Neural cell (in vitro differentiated cells): ENCODE measurements at regions not wholly inside any gene's neighbourhood (a gene's known extent, or its start where the extent isn't known, plus 50 kb on each side); places are given as distances from the start of the nearest gene placed in this dataset.
"Not testable (repeated sequence)": the region's sequence is repeated elsewhere in the genome, so short reads cannot be mapped to it uniquely, and the experiment has no call there.

Source experiments
- H2AFZ ChIP-seq: fragments of 200-600, 300-800 bp; sonication (generic), shearing (Covaris generic); 2 replicates; pipeline ENCODE4 v1.6.0; 2014; ENCODE audit warnings: low read depth, mild to moderate bottlenecking, antibody characterized with exemption, low read length, moderate library complexity
- H3F3A ChIP-seq: fragments of 200-600 bp; shearing (Covaris generic); 2 replicates; pipeline ENCODE4 v1.6.1; 2016; ENCODE audit warnings: mild to moderate bottlenecking, moderate library complexity, mixed read lengths, antibody characterized with exemption, low read length; ENCODE audit not compliant: insufficient read depth, poor library complexity, severe bottlenecking
- H3K27ac ChIP-seq: fragments of 200-600, 300-800 bp; sonication (generic), shearing (Covaris generic); 2 replicates; pipeline ENCODE4 v1.5.1; 2014; ENCODE audit warnings: mild to moderate bottlenecking, low read length, moderate library complexity
- H3K27me3 ChIP-seq: fragments of 300-800, 200-600 bp; sonication (generic), shearing (Covaris generic); 2 replicates; pipeline ENCODE4 v1.6.0; 2014; ENCODE audit warnings: mild to moderate bottlenecking, low read depth, low read length, moderate library complexity; ENCODE audit not compliant: insufficient read depth
- H3K36me3 ChIP-seq: fragments of 300-800, 200-600 bp; sonication (generic), shearing (Covaris generic); 2 replicates; pipeline ENCODE4 v1.5.1; 2014; ENCODE audit warnings: mild to moderate bottlenecking, antibody characterized with exemption, low read length, moderate library complexity; ENCODE audit not compliant: insufficient read depth
- H3K4me2 ChIP-seq: fragments of 300-800, 200-600 bp; sonication (generic), shearing (Covaris generic); 2 replicates; pipeline ENCODE4 v1.6.0; 2014; ENCODE audit warnings: mild to moderate bottlenecking, low read length
- H3K4me3 ChIP-seq: fragments of 300-800, 200-600 bp; sonication (generic), shearing (Covaris generic); 2 replicates; pipeline ENCODE4 v1.5.1; 2014; ENCODE audit warnings: mild to moderate bottlenecking, low read length, moderate library complexity
- H3K79me2 ChIP-seq: fragments of 200-600 bp; shearing (Covaris generic); replicated peaks from 2 replicates; pipeline ENCODE4 v1.6.0; 2014; ENCODE audit warnings: mild to moderate bottlenecking, low read length, moderate library complexity; ENCODE audit not compliant: insufficient read depth
- H3K9ac ChIP-seq: fragments of 300-800, 200-600 bp; sonication (generic), shearing (Covaris generic); 2 replicates; pipeline ENCODE4 v1.6.1; 2016; ENCODE audit warnings: mild to moderate bottlenecking, low read length, mixed read lengths
- H3K9me2 ChIP-seq: fragments of 200-600 bp; shearing (Covaris generic); 2 replicates; pipeline ENCODE4 v1.6.1; 2016; ENCODE audit warnings: mild to moderate bottlenecking, low read length, mixed read lengths; ENCODE audit not compliant: insufficient read depth
- H3K9me3 ChIP-seq: fragments of 200-600, 300-800 bp; sonication (generic), shearing (Covaris generic); 2 replicates; pipeline ENCODE4 v1.6.1; 2016; ENCODE audit warnings: mild to moderate bottlenecking, mixed run types, low read length, moderate library complexity, mixed read lengths
- H4K20me1 ChIP-seq: fragments of 200-600 bp; shearing (Covaris generic); 2 replicates; pipeline ENCODE4 v1.6.1; 2016; ENCODE audit warnings: mild to moderate bottlenecking, mixed run types; ENCODE audit not compliant: insufficient read depth
- EP300 ChIP-seq: fragments of 450-650 bp; conservative IDR thresholded peaks from 2 replicates; pipeline ENCODE4 v1.6.1; 2014; ENCODE audit warnings: antibody characterized with exemption, mild to moderate bottlenecking, moderate library complexity; ENCODE audit not compliant: poor library complexity, severe bottlenecking
- EZH2 ChIP-seq: fragments of 200-600, 300-800 bp; shearing (Covaris generic), sonication (generic); IDR thresholded peaks from 2 replicates; pipeline ENCODE4 v1.6.1; 2014; ENCODE audit warnings: antibody characterized with exemption, low read length, borderline replicate concordance, mild to moderate bottlenecking; ENCODE audit not compliant: insufficient read depth, poor library complexity, severe bottlenecking
- MXI1 ChIP-seq: fragments of 450-650 bp; conservative IDR thresholded peaks from 2 replicates; pipeline ENCODE4 v1.6.1; 2014; ENCODE audit warnings: antibody characterized with exemption, mild to moderate bottlenecking; ENCODE audit not compliant: poor library complexity, severe bottlenecking
- POLR2AphosphoS5 ChIP-seq: IDR thresholded peaks from 2 replicates; pipeline ENCODE4 v1.6.1; 2012
- RAD21 ChIP-seq: fragments of 450-650 bp; conservative IDR thresholded peaks from 2 replicates; pipeline ENCODE4 v1.6.1; 2014; ENCODE audit warnings: antibody characterized with exemption, mild to moderate bottlenecking, moderate library complexity
- SMC3 ChIP-seq: fragments of 450-650 bp; conservative IDR thresholded peaks from 2 replicates; pipeline ENCODE4 v1.6.1; 2014; ENCODE audit warnings: antibody characterized with exemption, mild to moderate bottlenecking, moderate library complexity; ENCODE audit not compliant: poor library complexity
- TAF1 ChIP-seq: IDR thresholded peaks from 2 replicates; pipeline ENCODE4 v1.6.1; 2012; ENCODE audit warnings: low read depth
- TF ChIP-seq, protein P1 (sequence below): IDR thresholded peaks from 2 replicates; pipeline ENCODE4 v1.6.1; 2012; ENCODE audit warnings: borderline replicate concordance
- TF ChIP-seq, protein P2 (sequence below): fragments of 450-650 bp; IDR thresholded peaks from 2 replicates; pipeline ENCODE4 v1.5.1; 2014; ENCODE audit warnings: antibody characterized with exemption, mild to moderate bottlenecking, moderate library complexity; ENCODE audit not compliant: poor library complexity, severe bottlenecking

DNA sequence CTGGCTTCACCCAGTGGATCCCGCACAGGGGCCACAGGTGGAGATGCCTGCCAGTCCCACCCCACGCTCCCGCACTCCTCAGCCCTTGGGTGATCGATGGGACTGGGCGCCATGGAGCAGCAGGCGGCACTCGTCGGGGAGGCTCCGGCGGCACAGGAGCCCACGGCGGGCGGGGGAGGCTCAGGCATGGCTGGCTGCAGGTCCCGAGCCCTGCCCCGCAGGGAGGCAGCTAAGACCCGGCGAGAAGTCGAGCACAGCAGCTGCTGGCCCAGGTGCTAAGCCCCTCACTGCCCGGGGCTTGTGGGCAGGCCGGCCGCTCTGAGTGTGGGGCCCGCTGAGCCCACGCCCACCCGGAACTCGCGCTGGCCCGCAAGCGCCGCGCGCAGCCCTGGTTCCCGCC is 389.3 kb downstream of the ACTRT1 start:
- not testable (repeated sequence) for H3F3A ChIP-seq, H3K4me2 ChIP-seq, H3K9me3 ChIP-seq

DNA sequence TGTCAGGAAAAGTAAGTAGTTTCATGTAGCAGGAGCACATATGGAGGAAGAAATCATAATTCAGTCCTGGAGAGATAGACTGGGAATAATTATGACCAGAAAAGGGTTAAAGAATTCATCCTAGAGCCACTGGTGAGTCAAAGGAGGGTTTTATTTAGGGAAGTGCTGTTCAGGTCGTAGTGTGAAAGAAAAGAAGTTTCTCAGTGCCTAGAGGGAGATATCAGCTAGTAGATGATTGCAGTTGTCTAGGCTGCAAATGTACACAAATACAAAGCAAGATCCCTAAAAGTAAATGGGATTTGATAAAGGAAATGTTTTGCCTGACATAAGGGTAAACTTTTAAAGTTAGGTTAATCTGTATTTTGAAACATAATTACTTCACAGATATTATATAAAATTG is 403.2 kb downstream of the ACTRT1 start:
- Histone ChIP-seq H3K27me3 (no peaks in the 10 kb centered on the region), H3K9ac (no peak overlapping the region), H3K27ac (no peak overlapping the region), H3K4me3 (no peak overlapping the region), H3F3A (no peaks in the 10 kb centered on the region), H3K36me3 (no peaks in the 10 kb centered on the region), H3K9me2 (no peaks in the 10 kb centered on the region), H3K4me2 (no peak overlapping the region), H2AFZ (no peak overlapping the region), H4K20me1 (no peaks in the 10 kb centered on the region), H3K79me2 (no peaks in the 10 kb centered on the region), H3K9me3 (no peaks in the 10 kb centered on the region)
- no peak for TF ChIP-seq RAD21
- TF ChIP-seq MXI1 = no peak
- TF ChIP-seq EZH2 = no peak
- TF ChIP-seq, protein P1, sequence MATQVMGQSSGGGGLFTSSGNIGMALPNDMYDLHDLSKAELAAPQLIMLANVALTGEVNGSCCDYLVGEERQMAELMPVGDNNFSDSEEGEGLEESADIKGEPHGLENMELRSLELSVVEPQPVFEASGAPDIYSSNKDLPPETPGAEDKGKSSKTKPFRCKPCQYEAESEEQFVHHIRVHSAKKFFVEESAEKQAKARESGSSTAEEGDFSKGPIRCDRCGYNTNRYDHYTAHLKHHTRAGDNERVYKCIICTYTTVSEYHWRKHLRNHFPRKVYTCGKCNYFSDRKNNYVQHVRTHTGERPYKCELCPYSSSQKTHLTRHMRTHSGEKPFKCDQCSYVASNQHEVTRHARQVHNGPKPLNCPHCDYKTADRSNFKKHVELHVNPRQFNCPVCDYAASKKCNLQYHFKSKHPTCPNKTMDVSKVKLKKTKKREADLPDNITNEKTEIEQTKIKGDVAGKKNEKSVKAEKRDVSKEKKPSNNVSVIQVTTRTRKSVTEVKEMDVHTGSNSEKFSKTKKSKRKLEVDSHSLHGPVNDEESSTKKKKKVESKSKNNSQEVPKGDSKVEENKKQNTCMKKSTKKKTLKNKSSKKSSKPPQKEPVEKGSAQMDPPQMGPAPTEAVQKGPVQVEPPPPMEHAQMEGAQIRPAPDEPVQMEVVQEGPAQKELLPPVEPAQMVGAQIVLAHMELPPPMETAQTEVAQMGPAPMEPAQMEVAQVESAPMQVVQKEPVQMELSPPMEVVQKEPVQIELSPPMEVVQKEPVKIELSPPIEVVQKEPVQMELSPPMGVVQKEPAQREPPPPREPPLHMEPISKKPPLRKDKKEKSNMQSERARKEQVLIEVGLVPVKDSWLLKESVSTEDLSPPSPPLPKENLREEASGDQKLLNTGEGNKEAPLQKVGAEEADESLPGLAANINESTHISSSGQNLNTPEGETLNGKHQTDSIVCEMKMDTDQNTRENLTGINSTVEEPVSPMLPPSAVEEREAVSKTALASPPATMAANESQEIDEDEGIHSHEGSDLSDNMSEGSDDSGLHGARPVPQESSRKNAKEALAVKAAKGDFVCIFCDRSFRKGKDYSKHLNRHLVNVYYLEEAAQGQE = no peak
- TF ChIP-seq TAF1 = no peak
- TF ChIP-seq EP300 = no peak
- TF ChIP-seq SMC3 = no peak
- TF ChIP-seq POLR2AphosphoS5 = no peak
- TF ChIP-seq, protein P2, sequence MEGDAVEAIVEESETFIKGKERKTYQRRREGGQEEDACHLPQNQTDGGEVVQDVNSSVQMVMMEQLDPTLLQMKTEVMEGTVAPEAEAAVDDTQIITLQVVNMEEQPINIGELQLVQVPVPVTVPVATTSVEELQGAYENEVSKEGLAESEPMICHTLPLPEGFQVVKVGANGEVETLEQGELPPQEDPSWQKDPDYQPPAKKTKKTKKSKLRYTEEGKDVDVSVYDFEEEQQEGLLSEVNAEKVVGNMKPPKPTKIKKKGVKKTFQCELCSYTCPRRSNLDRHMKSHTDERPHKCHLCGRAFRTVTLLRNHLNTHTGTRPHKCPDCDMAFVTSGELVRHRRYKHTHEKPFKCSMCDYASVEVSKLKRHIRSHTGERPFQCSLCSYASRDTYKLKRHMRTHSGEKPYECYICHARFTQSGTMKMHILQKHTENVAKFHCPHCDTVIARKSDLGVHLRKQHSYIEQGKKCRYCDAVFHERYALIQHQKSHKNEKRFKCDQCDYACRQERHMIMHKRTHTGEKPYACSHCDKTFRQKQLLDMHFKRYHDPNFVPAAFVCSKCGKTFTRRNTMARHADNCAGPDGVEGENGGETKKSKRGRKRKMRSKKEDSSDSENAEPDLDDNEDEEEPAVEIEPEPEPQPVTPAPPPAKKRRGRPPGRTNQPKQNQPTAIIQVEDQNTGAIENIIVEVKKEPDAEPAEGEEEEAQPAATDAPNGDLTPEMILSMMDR = no peak

More for the DNA sequence above, 389.3 kb downstream of the ACTRT1 start:
- not testable (repeated sequence) for H3K9ac ChIP-seq, H3K4me3 ChIP-seq, H4K20me1 ChIP-seq, H3K79me2 ChIP-seq, H3K36me3 ChIP-seq, H2AFZ ChIP-seq, H3K27ac ChIP-seq, H3K27me3 ChIP-seq, H3K9me2 ChIP-seq

DNA sequence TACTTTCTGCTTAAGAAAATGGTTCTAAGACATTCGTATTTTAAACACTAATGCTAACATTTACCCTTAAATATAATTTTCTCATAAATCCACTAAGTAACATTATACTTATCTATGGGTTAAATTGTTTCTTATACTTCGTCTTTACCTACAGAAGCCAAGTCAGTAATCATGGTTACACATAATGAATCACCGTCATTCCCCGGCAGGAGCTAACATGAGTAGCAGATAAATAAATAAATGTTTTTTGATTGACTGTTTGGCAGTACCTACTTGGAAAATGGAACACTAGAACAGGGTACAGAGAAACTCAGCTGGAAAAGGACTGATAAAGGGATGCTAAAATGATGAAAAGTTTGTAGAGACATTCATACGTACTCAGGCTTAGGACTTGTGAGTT is 430.4 kb downstream of the ACTRT1 start:
- no peaks in the 10 kb centered on the region for H3K27me3 ChIP-seq
- H3F3A ChIP-seq = no peaks in the 10 kb centered on the region
- no peaks in the 10 kb centered on the region for H3K79me2 ChIP-seq
- H3K4me3 ChIP-seq = no peak overlapping the region
- no peak overlapping the region for H3K4me2 ChIP-seq
- no peak overlapping the region for H3K9ac ChIP-seq
- no peaks in the 10 kb centered on the region for H3K9me2 ChIP-seq
- no peaks in the 10 kb centered on the region for H3K36me3 ChIP-seq
- no peaks in the 10 kb centered on the region for H4K20me1 ChIP-seq
- no peak for TF ChIP-seq MXI1
- TF ChIP-seq EZH2 = no peak
- TF ChIP-seq, protein P2 = no peak
- no peak for TF ChIP-seq SMC3
- TF ChIP-seq POLR2AphosphoS5 = no peak
- no peak for TF ChIP-seq EP300
- TF ChIP-seq, protein P1 = no peak
- TF ChIP-seq RAD21 = no peak
- no peak for TF ChIP-seq TAF1
- H3K27ac ChIP-seq = no peak overlapping the region
- H2AFZ ChIP-seq = no peak overlapping the region
- no peaks in the 10 kb centered on the region for H3K9me3 ChIP-seq
